ENCODE measurements at regions not wholly inside any gene's neighbourhood (a gene's known extent, or its start where the extent isn't known, plus 50 kb on each side); places are given as distances from the start of the nearest gene placed in this dataset.

- TF ChIP-seq POLR2A (IDR thresholded peaks at IDR 0.05) = no peak
These were observed 706.4 kb upstream of the SLC10A2 start for GRCh38 chr13:103772576-103772975.

GRCh38 chr13:103762523-103762922 is 696.3 kb upstream of the SLC10A2 start:
- no peaks in the 10 kb centered on the region for H3K4me1 ChIP-seq
- no peak overlapping the region for H3K27ac ChIP-seq
- TF ChIP-seq CTCF (IDR thresholded peaks at IDR 0.05) (no peak), POLR2AphosphoS5 (IDR thresholded peaks at IDR 0.05) (no peak), POLR2A (IDR thresholded peaks at IDR 0.05) (no peak)
- intact Hi-C loops (cut with DNase I; ENCODE audit: low total_unique reads) = no loop called here
- H3K36me3 ChIP-seq = no peaks in the 10 kb centered on the region
- no peaks in the 10 kb centered on the region for H3K9me3 ChIP-seq
- DNase-seq (ENCODE audit: low spot score in 2 of 2) = no peak
- no peaks in the 10 kb centered on the region for H3K27me3 ChIP-seq
- H3K4me3 ChIP-seq = no peak overlapping the region

More at GRCh38 chr13:103772576-103772975, 706.4 kb upstream of the SLC10A2 start:
- no peaks in the 10 kb centered on the region for H3K36me3 ChIP-seq
- DNase-seq (ENCODE audit: low spot score in 2 of 2) = no peak
- intact Hi-C loops (cut with DNase I; ENCODE audit: low total_unique reads) = no loop called here
- no peak overlapping the region for H3K4me3 ChIP-seq
- no peaks in the 10 kb centered on the region for H3K27me3 ChIP-seq
- peaks cover 0 to 12% of the 10 kb centered on the region in 2 donors for H3K9me3 ChIP-seq
- no peaks in the 10 kb centered on the region for H3K4me1 ChIP-seq
- H3K27ac ChIP-seq = no peak overlapping the region

GRCh38 chr13:103759361-103759760 is 693.1 kb upstream of the SLC10A2 start:
- intact Hi-C loops (cut with DNase I; ENCODE audit: low total_unique reads) = no loop called here
- no peak for DNase-seq (ENCODE audit: low spot score in 2 of 2)
- no peaks in the 10 kb centered on the region for H3K36me3 ChIP-seq
- no peak for TF ChIP-seq CTCF (IDR thresholded peaks at IDR 0.05)
- TF ChIP-seq POLR2A (IDR thresholded peaks at IDR 0.05) = no peak
- TF ChIP-seq POLR2AphosphoS5 (IDR thresholded peaks at IDR 0.05) = no peak
- no peak overlapping the region for H3K4me3 ChIP-seq
- no peaks in the 10 kb centered on the region for H3K9me3 ChIP-seq
- no peaks in the 10 kb centered on the region for H3K27me3 ChIP-seq
- no peaks in the 10 kb centered on the region for H3K4me1 ChIP-seq
- no peak overlapping the region for H3K27ac ChIP-seq

GRCh38 chr13:103758222-103758621 is 692.0 kb upstream of the SLC10A2 start:
- TF ChIP-seq POLR2AphosphoS5 (IDR thresholded peaks at IDR 0.05) = no peak
- TF ChIP-seq CTCF (IDR thresholded peaks at IDR 0.05) = no peak
- no peak for DNase-seq (ENCODE audit: low spot score in 2 of 2)
- Histone ChIP-seq H3K4me3 (no peak overlapping the region), H3K4me1 (no peaks in the 10 kb centered on the region), H3K27me3 (no peaks in the 10 kb centered on the region), H3K9me3 (no peaks in the 10 kb centered on the region), H3K36me3 (no peaks in the 10 kb centered on the region), H3K27ac (no peak overlapping the region)
- intact Hi-C loops (cut with DNase I; ENCODE audit: low total_unique reads) = no loop called here

GRCh38 chr13:103757361-103757760 is 691.1 kb upstream of the SLC10A2 start:
- no peaks in the 10 kb centered on the region for H3K9me3 ChIP-seq
- H3K36me3 ChIP-seq = no peaks in the 10 kb centered on the region
- H3K4me1 ChIP-seq = no peaks in the 10 kb centered on the region
- H3K27me3 ChIP-seq = no peaks in the 10 kb centered on the region
- intact Hi-C loops (cut with DNase I; ENCODE audit: low total_unique reads) = no loop called here
- TF ChIP-seq CTCF (IDR thresholded peaks at IDR 0.05) = no peak
- TF ChIP-seq POLR2AphosphoS5 (IDR thresholded peaks at IDR 0.05) = no peak
- TF ChIP-seq POLR2A (IDR thresholded peaks at IDR 0.05) = no peak
- no peak overlapping the region for H3K4me3 ChIP-seq
- H3K27ac ChIP-seq = no peak overlapping the region
- DNase-seq (ENCODE audit: low spot score in 2 of 2) = no peak

GRCh38 chr13:103754783-103755182 is 688.6 kb upstream of the SLC10A2 start:
- no peak overlapping the region for H3K27ac ChIP-seq
- TF ChIP-seq POLR2AphosphoS5 (IDR thresholded peaks at IDR 0.05) (no peak), CTCF (IDR thresholded peaks at IDR 0.05) (no peak), POLR2A (IDR thresholded peaks at IDR 0.05) (no peak)
- H3K4me1 ChIP-seq = no peaks in the 10 kb centered on the region
- no peaks in the 10 kb centered on the region for H3K36me3 ChIP-seq
- no peak overlapping the region for H3K4me3 ChIP-seq
- intact Hi-C loops (cut with DNase I; ENCODE audit: low total_unique reads) = no loop called here
- H3K27me3 ChIP-seq = no peaks in the 10 kb centered on the region
- DNase-seq (ENCODE audit: low spot score in 2 of 2) = no peak
- no peaks in the 10 kb centered on the region for H3K9me3 ChIP-seq

Data from breast epithelium (tissue), 4 donors.